Neural progenitor cell (in vitro differentiated cells): ENCODE measurements at regions not wholly inside any gene's neighbourhood (a gene's known extent, or its start where the extent isn't known, plus 50 kb on each side); places are given as distances from the start of the nearest gene placed in this dataset.

Experiments
- DNase-seq: peaks from one replicate; pipeline ENCODE4 v3.0.0-alpha.2; 2016; ENCODE audit warnings: low spot score
- H2AFZ ChIP-seq: fragments of 200-600 bp; sonication (generic); replicated peaks from 2 replicates; pipeline ENCODE4 v1.6.1; 2016; ENCODE audit warnings: antibody characterized with exemption
- H3F3A ChIP-seq: fragments of 200-600 bp; sonication (generic); 2 replicates; pipeline ENCODE4 v1.6.1; 2016; ENCODE audit warnings: antibody characterized with exemption, low read depth
- H3K27ac ChIP-seq: fragments of 200-600 bp; sonication (generic); 2 replicates; pipeline ENCODE4 v1.5.1; 2016; ENCODE audit warnings: mild to moderate bottlenecking
- H3K27me3 ChIP-seq: fragments of 200-600 bp; sonication (generic); 2 replicates; pipeline ENCODE4 v1.6.1; 2016; ENCODE audit warnings: mild to moderate bottlenecking, moderate library complexity
- H3K36me3 ChIP-seq: fragments of 200-600 bp; sonication (generic); 2 replicates; pipeline ENCODE4 v1.5.1; 2016
- H3K4me1 ChIP-seq: fragments of 200-600 bp; sonication (generic); 2 replicates; pipeline ENCODE4 v1.6.1; 2016; ENCODE audit warnings: mixed run types
- H3K4me2 ChIP-seq: fragments of 200-600 bp; sonication (generic); 2 replicates; pipeline ENCODE4 v1.6.1; 2016
- H3K4me3 ChIP-seq: fragments of 200-600 bp; sonication (generic); 2 replicates; pipeline ENCODE4 v1.5.1; 2016
- H3K79me2 ChIP-seq: fragments of 200-600 bp; sonication (generic); 2 replicates; pipeline ENCODE4 v1.6.1; 2016; ENCODE audit warnings: low read depth
- H3K9ac ChIP-seq: fragments of 200-600 bp; sonication (generic); 2 replicates; pipeline ENCODE4 v1.6.1; 2016
- H3K9me3 ChIP-seq: fragments of 200-600 bp; sonication (generic); 2 replicates; pipeline ENCODE4 v1.5.1; 2016; ENCODE audit warnings: low read depth
- H4K20me1 ChIP-seq: fragments of 200-600 bp; sonication (generic); 2 replicates; pipeline ENCODE4 v1.6.1; 2016; ENCODE audit warnings: low read depth
- H3K27ac Mint-ChIP-seq: 3 replicates; pipeline ENCODE4 v1.8.0; 2021; ENCODE audit warnings: mixed read lengths
- H3K27me3 Mint-ChIP-seq: 2 replicates; pipeline ENCODE4 v1.8.0; 2022; ENCODE audit warnings: low read depth, mild to moderate bottlenecking, inconsistent platforms, moderate library complexity, mixed read lengths; ENCODE audit not compliant: insufficient read depth
- H3K36me3 Mint-ChIP-seq: 3 replicates; pipeline ENCODE4 v1.8.0; 2021; ENCODE audit warnings: mixed read lengths
- H3K4me1 Mint-ChIP-seq: 3 replicates; pipeline ENCODE4 v1.8.0; 2021; ENCODE audit warnings: mixed read lengths
- H3K4me3 Mint-ChIP-seq: 3 replicates; pipeline ENCODE4 v1.8.0; 2021; ENCODE audit warnings: mild to moderate bottlenecking, moderate library complexity, mixed read lengths
- H3K9me3 Mint-ChIP-seq: 3 replicates; pipeline ENCODE4 v1.8.0; 2020; ENCODE audit warnings: mixed read lengths
- CTCF ChIP-seq: fragments of 200-600 bp; sonication (generic); IDR thresholded peaks from 2 replicates; pipeline ENCODE4 v1.5.1; 2017; ENCODE audit warnings: antibody characterized with exemption, mild to moderate bottlenecking
- EZH2 ChIP-seq: fragments of 200-600 bp; sonication (generic); IDR thresholded peaks from 2 replicates; pipeline ENCODE4 v1.6.1; 2017; ENCODE audit warnings: antibody characterized with exemption, mild to moderate bottlenecking, moderate library complexity
- EZH2phosphoT487 ChIP-seq: fragments of 200-600 bp; sonication (generic); IDR thresholded peaks from 2 replicates; pipeline ENCODE4 v1.6.1; 2017; ENCODE audit warnings: antibody characterized with exemption

GRCh38 chr13:79626924-79627323 is 146.0 kb downstream of the NDFIP2 start:
- Mint-ChIP-seq H3K27ac (no peak overlapping the region), H3K9me3 (peaks cover 4% of the 10 kb centered on the region), H3K27me3 (peaks cover 2% of the 10 kb centered on the region), H3K4me1 (peaks cover 2% of the 10 kb centered on the region), H3K36me3 (no peaks in the 10 kb centered on the region), H3K4me3 (no peak overlapping the region)
- Histone ChIP-seq H3K27me3 (no peaks in the 10 kb centered on the region), H3K9me3 (no peaks in the 10 kb centered on the region), H3K4me2 (no peak overlapping the region), H3F3A (no peaks in the 10 kb centered on the region), H3K27ac (no peak overlapping the region), H3K9ac (no peak overlapping the region), H2AFZ (no peak overlapping the region), H4K20me1 (no peaks in the 10 kb centered on the region), H3K4me1 (no peaks in the 10 kb centered on the region), H3K4me3 (no peak overlapping the region), H3K36me3 (no peaks in the 10 kb centered on the region), H3K79me2 (no peaks in the 10 kb centered on the region)
- no peak for TF ChIP-seq EZH2
- no peak for TF ChIP-seq EZH2phosphoT487
- no peak for TF ChIP-seq CTCF
- DNase-seq = no peak

- Histone ChIP-seq H3K9ac (no peak overlapping the region), H3K36me3 (no peaks in the 10 kb centered on the region), H3K79me2 (no peaks in the 10 kb centered on the region), H3K27ac (no peak overlapping the region), H3K27me3 (no peaks in the 10 kb centered on the region), H3K9me3 (no peaks in the 10 kb centered on the region), H2AFZ (no peak overlapping the region), H3K4me3 (no peak overlapping the region), H4K20me1 (no peaks in the 10 kb centered on the region), H3K4me2 (no peak overlapping the region), H3K4me1 (no peaks in the 10 kb centered on the region), H3F3A (no peaks in the 10 kb centered on the region)
- Mint-ChIP-seq H3K4me1 (no peaks in the 10 kb centered on the region), H3K27ac (no peak overlapping the region), H3K4me3 (no peak overlapping the region), H3K36me3 (peaks cover 3% of the 10 kb centered on the region), H3K27me3 (peaks cover 2% of the 10 kb centered on the region), H3K9me3 (peaks cover 9% of the 10 kb centered on the region)
- TF ChIP-seq EZH2 (no peak), CTCF (no peak), EZH2phosphoT487 (no peak)
- DNase-seq = no peak
Measured at GRCh38 chr13:79625517-79625916, 144.6 kb downstream of the NDFIP2 start.

- Histone ChIP-seq H3K36me3 (no peaks in the 10 kb centered on the region), H3K9ac (no peak overlapping the region), H3K9me3 (no peaks in the 10 kb centered on the region), H3K4me3 (no peak overlapping the region), H3K4me1 (no peaks in the 10 kb centered on the region), H3F3A (no peaks in the 10 kb centered on the region), H3K27ac (no peak overlapping the region), H4K20me1 (no peaks in the 10 kb centered on the region), H3K79me2 (no peaks in the 10 kb centered on the region), H3K4me2 (no peak overlapping the region), H2AFZ (no peak overlapping the region), H3K27me3 (no peaks in the 10 kb centered on the region)
- H3K4me1 Mint-ChIP-seq = no peaks in the 10 kb centered on the region
- H3K4me3 Mint-ChIP-seq = no peak overlapping the region
- TF ChIP-seq EZH2phosphoT487 (no peak), CTCF (no peak)
- peaks cover 7% of the 10 kb centered on the region for H3K27me3 Mint-ChIP-seq
- peaks cover 3% of the 10 kb centered on the region for H3K36me3 Mint-ChIP-seq
- peaks cover 17% of the 10 kb centered on the region for H3K9me3 Mint-ChIP-seq
- H3K27ac Mint-ChIP-seq = no peak overlapping the region
- no peak for DNase-seq
Measured at GRCh38 chr13:79621902-79622301, 140.9 kb downstream of the NDFIP2 start.

- Histone ChIP-seq H3K36me3 (no peaks in the 10 kb centered on the region), H3K4me2 (no peak overlapping the region), H2AFZ (no peak overlapping the region), H3K27me3 (no peaks in the 10 kb centered on the region), H3K9me3 (no peaks in the 10 kb centered on the region), H3F3A (no peaks in the 10 kb centered on the region), H3K9ac (no peak overlapping the region), H3K27ac (no peak overlapping the region), H3K79me2 (no peaks in the 10 kb centered on the region), H3K4me3 (no peak overlapping the region), H4K20me1 (no peaks in the 10 kb centered on the region), H3K4me1 (no peaks in the 10 kb centered on the region)
- no peak overlapping the region for H3K4me3 Mint-ChIP-seq
- peaks cover 7% of the 10 kb centered on the region for H3K27me3 Mint-ChIP-seq
- no peak for DNase-seq
- H3K4me1 Mint-ChIP-seq = no peaks in the 10 kb centered on the region
- no peak overlapping the region for H3K27ac Mint-ChIP-seq
- peaks cover 17% of the 10 kb centered on the region for H3K9me3 Mint-ChIP-seq
- no peak for TF ChIP-seq CTCF
- TF ChIP-seq EZH2 = no peak
- no peak for TF ChIP-seq EZH2phosphoT487
- peaks cover 3% of the 10 kb centered on the region for H3K36me3 Mint-ChIP-seq
Measured at GRCh38 chr13:79621449-79621848, 140.5 kb downstream of the NDFIP2 start.
